IMR-90 (cell line): ENCODE measurements at regions not wholly inside any gene's neighbourhood (a gene's known extent, or its start where the extent isn't known, plus 50 kb on each side); places are given as distances from the start of the nearest gene placed in this dataset.

ENCODE experiments used
- ATAC-seq: fragments of 200-7000 bp; cut with Tn5 transposase; 2 replicates; pipeline ENCODE4 v1.9.1; 2020; ENCODE audit warnings: low read depth, mild to moderate bottlenecking, moderate library complexity
- BruUV-seq: library from RNA; stranded (reverse); fragments of 400-500 nt; replicated peaks from 2 replicates; lab custom pipeline; 2021; lab: Mats Ljungman, UMichigan
- CTCF ChIA-PET: fragments of 300-600 bp; formaldehyde crosslinking; extraction: SDS; loops from one replicate; lab custom pipeline; 2021; ENCODE audit warnings: antibody characterized with exemption; lab: Yijun Ruan, JAX
- POLR2A ChIA-PET: fragments of 300-600 bp; sonication (Branson Sonifier 250); formaldehyde crosslinking; loops from one replicate; lab custom pipeline; 2022; ENCODE audit warnings: antibody characterized with exemption; ENCODE audit not compliant: unreplicated experiment; lab: Charles Lee
- DNase-seq: peaks from one replicate; pipeline ENCODE4 v3.0.0; 2013
- H2AFZ ChIP-seq: replicated peaks from 2 replicates; pipeline ENCODE3; 2013; ENCODE audit warnings: low read length, mild to moderate bottlenecking; ENCODE audit not compliant: poor library complexity
- H2AK5ac ChIP-seq: 2 replicates; pipeline ENCODE4 v1.6.1; 2013; ENCODE audit warnings: low read depth, low read length, inconsistent platforms
- H2AK9ac ChIP-seq: replicated peaks from 2 replicates; pipeline ENCODE3; 2013; ENCODE audit warnings: mild to moderate bottlenecking, low read depth, low read length, moderate library complexity; ENCODE audit not compliant: poor library complexity
- H2BK120ac ChIP-seq: 2 replicates; pipeline ENCODE4 v1.6.1; 2013; ENCODE audit warnings: low read depth, low read length, inconsistent platforms
- H2BK15ac ChIP-seq: 3 replicates; pipeline ENCODE4 v1.6.1; 2013; ENCODE audit warnings: low read depth, low read length, inconsistent platforms
- H2BK20ac ChIP-seq: 2 replicates; pipeline ENCODE4 v1.6.1; 2013; ENCODE audit warnings: low read depth, mild to moderate bottlenecking, inconsistent platforms, low read length, moderate library complexity
- H2BK5ac ChIP-seq: 2 replicates; pipeline ENCODE4 v1.6.1; 2013; ENCODE audit warnings: mild to moderate bottlenecking, low read depth, low read length, inconsistent platforms; ENCODE audit not compliant: poor library complexity, severe bottlenecking
- H3K14ac ChIP-seq: replicated peaks from 2 replicates; pipeline ENCODE4 v1.6.1; 2013; ENCODE audit warnings: low read depth, low read length, inconsistent platforms
- H3K18ac ChIP-seq: 2 replicates; pipeline ENCODE4 v1.6.1; 2013; ENCODE audit warnings: low read depth, low read length, control low read depth
- H3K23ac ChIP-seq: 2 replicates; pipeline ENCODE4 v1.6.1; 2013; ENCODE audit warnings: low read depth, low read length, inconsistent platforms
- H3K27ac ChIP-seq: 2 replicates; pipeline ENCODE4 v1.5.1; 2013; ENCODE audit warnings: mild to moderate bottlenecking, control low read depth, low read length; ENCODE audit not compliant: insufficient read depth
- H3K27me3 ChIP-seq: 2 replicates; pipeline ENCODE4 v1.6.1; 2013; ENCODE audit warnings: low read length; ENCODE audit not compliant: control insufficient read depth, insufficient read depth
- H3K36me3 ChIP-seq: 2 replicates; pipeline ENCODE4 v1.6.1; 2013; ENCODE audit warnings: low read length, mixed read lengths; ENCODE audit not compliant: control insufficient read depth, insufficient read depth
- H3K4ac ChIP-seq: 2 replicates; pipeline ENCODE4 v1.6.1; 2013; ENCODE audit warnings: low read depth, low read length, inconsistent platforms
- H3K4me1 ChIP-seq: 2 replicates; pipeline ENCODE4 v1.6.1; 2013; ENCODE audit warnings: low read length, mixed read lengths; ENCODE audit not compliant: control insufficient read depth, insufficient read depth
- H3K4me2 ChIP-seq: 2 replicates; pipeline ENCODE4 v1.6.1; 2013; ENCODE audit warnings: low read depth, mild to moderate bottlenecking, control low read depth, low read length, moderate library complexity
- H3K4me3 ChIP-seq: 2 replicates; pipeline ENCODE4 v1.5.1; 2013; ENCODE audit warnings: low read depth, mild to moderate bottlenecking, control low read depth, low read length, moderate library complexity; ENCODE audit not compliant: insufficient read depth
- H3K56ac ChIP-seq: 2 replicates; pipeline ENCODE4 v1.6.1; 2013; ENCODE audit warnings: low read length, inconsistent platforms; ENCODE audit not compliant: insufficient read depth; ENCODE audit errors: extremely low read depth
- H3K79me1 ChIP-seq, 2 experiments: 2 replicates each; pipeline ENCODE4 v1.6.1; 2013; ENCODE audit warnings: low read length in 2 of 2, inconsistent platforms in 1 of 2, low read depth in 1 of 2
- H3K9ac ChIP-seq: 2 replicates; pipeline ENCODE4 v1.6.1; 2013; ENCODE audit warnings: low read depth, low read length, control low read depth
- H3K9me1 ChIP-seq: 2 replicates; pipeline ENCODE4 v1.6.1; 2013; ENCODE audit warnings: low read length, inconsistent platforms; ENCODE audit not compliant: insufficient read depth
- H3K9me3 ChIP-seq: 2 replicates; pipeline ENCODE4 v1.6.1; 2013; ENCODE audit warnings: low read length; ENCODE audit not compliant: control insufficient read depth, insufficient read depth
- H4K20me1 ChIP-seq: 2 replicates; pipeline ENCODE4 v1.6.1; 2013; ENCODE audit warnings: low read length, inconsistent platforms; ENCODE audit not compliant: insufficient read depth
- H4K5ac ChIP-seq: 2 replicates; pipeline ENCODE4 v1.6.1; 2013; ENCODE audit warnings: mild to moderate bottlenecking, low read depth, low read length, control low read depth
- H4K8ac ChIP-seq, 2 experiments: 2 replicates each; pipeline ENCODE4 v1.6.1; 2013; ENCODE audit warnings: low read depth in 2 of 2, low read length in 2 of 2, control low read depth in 1 of 2, inconsistent platforms in 1 of 2
- H4K91ac ChIP-seq: 2 replicates; pipeline ENCODE4 v1.6.1; 2013; ENCODE audit warnings: low read depth, low read length, inconsistent platforms; ENCODE audit not compliant: insufficient read depth
- BHLHE40 ChIP-seq: fragments of 150-350 bp; IDR thresholded peaks from 2 replicates; pipeline ENCODE4 v1.6.1; 2016; ENCODE audit warnings: mild to moderate bottlenecking, low read depth, low read length
- CHD1 ChIP-seq: IDR thresholded peaks from 2 replicates; pipeline ENCODE4 v1.6.1; 2012; ENCODE audit warnings: low read depth, low read length, improper control_type of control experiment
- CTCF ChIP-seq: conservative IDR thresholded peaks from 2 replicates; pipeline ENCODE4 v1.5.1; 2012; ENCODE audit warnings: mild to moderate bottlenecking, low read depth, low read length, improper control_type of control experiment
- MAZ ChIP-seq: IDR thresholded peaks from 2 replicates; pipeline ENCODE4 v1.6.1; 2012; ENCODE audit warnings: low read depth, mild to moderate bottlenecking, low read length, improper control_type of control experiment, moderate library complexity, borderline replicate concordance
- NFE2L2 ChIP-seq: fragments of 150-350 bp; IDR thresholded peaks from 2 replicates; pipeline ENCODE4 v1.6.1; 2016; ENCODE audit warnings: low read depth, mild to moderate bottlenecking, low read length
- RAD21 ChIP-seq: IDR thresholded peaks from 2 replicates; pipeline ENCODE4 v1.6.1; 2012; ENCODE audit warnings: low read length, improper control_type of control experiment
- RFX5 ChIP-seq: IDR thresholded peaks from 2 replicates; pipeline ENCODE4 v1.8.0; 2012; ENCODE audit warnings: low read depth, mild to moderate bottlenecking, low read length, moderate library complexity
- SMC3 ChIP-seq: fragments of 150-350 bp; IDR thresholded peaks from 2 replicates; pipeline ENCODE4 v1.6.1; 2016; ENCODE audit warnings: low read depth, mild to moderate bottlenecking, antibody characterized with exemption, low read length, moderate library complexity
- USF2 ChIP-seq: fragments of 150-350 bp; IDR thresholded peaks from 2 replicates; pipeline ENCODE4 v1.6.1; 2017; ENCODE audit warnings: mild to moderate bottlenecking, antibody characterized with exemption, low read length, low read depth
- WGBS, 2 experiments: methylation state at CpG; one replicate each; pipeline versions ENCODE4 v1.1.5 to v1.1.7; 2013; ENCODE audit warnings: missing lambda C conversion rate in 2 of 2; ENCODE audit not compliant: insufficient read length in 1 of 2; ENCODE audit errors: extremely low coverage in 2 of 2; 5-methylcytosine and 5-hydroxymethylcytosine counted together
- dilution Hi-C: fragments of 300-500 bp; cut with HindIII; formaldehyde crosslinking; loops from one replicate; pipeline ENCODE4 v1.14.3; 2018; ENCODE audit warnings: low sequenced_read_pairs; ENCODE audit not compliant: unreplicated experiment
- in situ Hi-C: fragments of 300-500 bp; cut with MboI; formaldehyde crosslinking; loops from 3 replicates; pipeline ENCODE4 v1.14.3; 2019; ENCODE audit warnings: low sequenced_read_pairs, inconsistent platforms, mixed read lengths
- intact Hi-C: fragments of 100-400 bp; cut with micrococcal nuclease; formaldehyde crosslinking; loops from 2 replicates; pipeline ENCODE4 v1.10.0; 2022

GRCh38 chr4:71126719-71127118 lies 133.3 kb downstream of the DCK start (continued):
- no peak for TF ChIP-seq CTCF

- peak overlapping the region; percentile 38 for H3K27ac ChIP-seq
- CTCF ChIA-PET, result interaction anchor here (0.5 to 1.5 kb wide), 3 partner anchors 11 to 505 kb away, joined by 3 to 7 read pairs (median 3); no protein-coding TSS in a partner anchor
- no peak for TF ChIP-seq NFE2L2
- peak; percentile 96 for TF ChIP-seq BHLHE40
- peak; percentile 50 for TF ChIP-seq CTCF
- no peak for TF ChIP-seq CHD1
- no peak for TF ChIP-seq MAZ
- peak; percentile 58 for TF ChIP-seq RAD21
- TF ChIP-seq SMC3, result peak; percentile 28; the same call in 1 of the 2 replicates
- TF ChIP-seq USF2, result no peak
- no peak for TF ChIP-seq RFX5
These were observed 137.6 kb downstream of the DCK start for GRCh38 chr4:71130827-71131603.

More at GRCh38 chr4:71130827-71131603, 137.6 kb downstream of the DCK start:
- Histone ChIP-seq H3K79me1 (peaks cover 0 to 13% of the 10 kb centered on the region in 2 experiments; a peak in 2 of 4 replicates), H3K18ac (peak overlapping the region; percentile 80; the same call in 1 of the 2 replicates), H3K27me3 (no peaks in the 10 kb centered on the region), H4K5ac (peak overlapping the region; percentile 74), H3K23ac (peak overlapping the region; percentile 87), H3K4me3 (peak overlapping the region; percentile 49; the same call in 1 of the 2 replicates), H3K9ac (peak overlapping the region; percentile 40), H4K91ac (peak overlapping the region; percentile 66), H4K8ac (peak overlapping the region; percentile 53 to 65), H2AFZ (peak overlapping the region; percentile 79), H2AK9ac (no peak overlapping the region), H2AK5ac (peak overlapping the region; percentile 74), H2BK20ac (peak overlapping the region; percentile 94), H3K4me1 (peaks cover 10% of the 10 kb centered on the region), H3K56ac (peak overlapping the region; percentile 74), H3K36me3 (no peaks in the 10 kb centered on the region), H3K9me1 (peaks cover 11% of the 10 kb centered on the region), H3K4me2 (peak overlapping the region; percentile 93), H3K14ac (peak overlapping the region; percentile 79; the same call in 1 of the 2 replicates), H4K20me1 (no peaks in the 10 kb centered on the region), H2BK5ac (peak overlapping the region; percentile 96), H2BK15ac (peak overlapping the region; percentile 65; the same call in 2 of the 3 replicates), H3K9me3 (no peaks in the 10 kb centered on the region), H2BK120ac (peak overlapping the region; percentile 95), H3K4ac (peak overlapping the region; percentile 90)
- ATAC-seq (peak; percentile 77), DNase-seq (peak; percentile 89)
- no TSS peak for BruUV-seq
- WGBS, 2 experiments, result no CpG with 5 or more reads among the region's 9 CpGs
- POLR2A ChIA-PET, result no interaction called here
- in situ Hi-C loops (loop anchor here (25.0 kb wide), 1 partner anchor 581 kb away; no protein-coding TSS in a partner anchor), dilution Hi-C loops (no loop called here), intact Hi-C loops (loop anchor here (2.0 kb wide), 2 partner anchors 58 to 582 kb away; no protein-coding TSS in a partner anchor)
